ENCODE measurements at regions not wholly inside any gene's neighbourhood (a gene's known extent, or its start where the extent isn't known, plus 50 kb on each side); places are given as distances from the start of the nearest gene placed in this dataset.

GRCh38 chr1:63190171-63190570, 132.2 kb upstream of the FOXD3 start:
- Histone ChIP-seq H3K9ac (ENCODE audit: low read length) (no peak overlapping the region), H3K36me3 (ENCODE audit: control insufficient read depth, insufficient read depth, low read length) (no peaks in the 10 kb centered on the region), H3K27me3 (ENCODE audit: control insufficient read depth, insufficient read depth, low read length) (no peaks in the 10 kb centered on the region), H3K4me1 (ENCODE audit: control insufficient read depth, insufficient read depth, low read length) (no peaks in the 10 kb centered on the region), H3K4me3 (ENCODE audit: low read length) (no peak overlapping the region), H3K27ac (ENCODE audit: low read depth, low read length) (no peak overlapping the region)

- no peaks in the 10 kb centered on the region for H3K4me1 ChIP-seq (ENCODE audit: control insufficient read depth, insufficient read depth, low read length)
- no peak overlapping the region for H3K27ac ChIP-seq (ENCODE audit: low read depth, low read length)
- H3K27me3 ChIP-seq (ENCODE audit: control insufficient read depth, insufficient read depth, low read length), result no peaks in the 10 kb centered on the region
These were observed 123.4 kb upstream of the FOXD3 start for GRCh38 chr1:63198871-63199394.

DNA sequence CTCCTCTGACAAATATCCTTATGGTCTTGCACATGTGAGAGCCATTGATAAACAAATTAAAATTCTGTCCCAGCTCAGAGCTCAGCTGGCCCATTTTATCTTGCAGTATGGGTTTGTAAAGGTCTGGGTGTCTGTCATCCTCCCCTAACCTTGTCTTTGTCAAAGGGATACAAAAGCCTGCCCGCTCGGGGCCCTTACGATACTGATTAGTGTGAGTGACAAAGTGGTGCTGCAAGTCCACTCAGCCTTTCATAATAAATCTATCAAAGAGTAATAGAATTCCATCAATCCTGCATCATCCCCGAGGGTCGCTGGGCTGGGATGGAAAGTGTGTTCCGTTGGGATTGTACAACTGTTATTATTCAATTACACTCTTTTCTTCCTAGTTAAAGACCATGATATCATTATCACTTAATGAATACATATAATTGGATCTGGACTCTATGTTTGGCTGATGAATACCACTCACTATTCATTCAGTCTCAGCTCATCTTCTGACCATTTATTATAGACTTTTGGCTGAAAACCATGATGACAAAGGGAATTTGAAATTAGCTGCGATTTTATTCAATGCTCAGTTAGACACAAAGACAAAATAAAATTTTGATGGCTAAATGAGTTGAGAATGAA, 122.5 kb upstream of the FOXD3 start:
- no peak overlapping the region for H3K27ac ChIP-seq (ENCODE audit: low read depth, low read length)
- H3K27me3 ChIP-seq (ENCODE audit: control insufficient read depth, insufficient read depth, low read length), result no peaks in the 10 kb centered on the region
- H3K4me3 ChIP-seq (ENCODE audit: low read length), result no peak overlapping the region

More at GRCh38 chr1:63198871-63199394, 123.4 kb upstream of the FOXD3 start:
- no peak overlapping the region for H3K4me3 ChIP-seq (ENCODE audit: low read length)
- no peaks in the 10 kb centered on the region for H3K36me3 ChIP-seq (ENCODE audit: control insufficient read depth, insufficient read depth, low read length)
- no peak overlapping the region for H3K9ac ChIP-seq (ENCODE audit: low read length)

DNA sequence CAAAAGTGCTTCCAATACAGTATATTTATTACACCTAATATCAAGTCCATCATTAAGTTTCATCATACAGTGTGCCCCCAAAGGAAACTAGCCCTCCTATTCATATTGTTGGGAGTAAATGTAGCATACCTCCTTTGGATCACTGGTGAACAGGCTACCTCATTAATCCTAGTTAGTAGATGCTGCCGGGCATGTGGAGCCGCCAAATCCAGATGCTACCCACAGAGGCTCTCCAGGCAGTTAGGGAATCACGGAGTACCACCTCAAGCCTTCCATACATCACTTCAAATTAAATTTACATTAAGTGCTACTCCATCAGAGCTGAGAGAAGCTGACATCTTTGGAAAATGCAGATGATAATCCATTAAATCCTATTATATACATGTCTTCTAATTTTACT, 121.7 kb upstream of the FOXD3 start:
- Histone ChIP-seq H3K4me1 (ENCODE audit: control insufficient read depth, insufficient read depth, low read length) (no peaks in the 10 kb centered on the region), H3K27ac (ENCODE audit: low read depth, low read length) (no peak overlapping the region), H3K36me3 (ENCODE audit: control insufficient read depth, insufficient read depth, low read length) (no peaks in the 10 kb centered on the region), H3K4me3 (ENCODE audit: low read length) (no peak overlapping the region), H3K9ac (ENCODE audit: low read length) (no peak overlapping the region), H3K27me3 (ENCODE audit: control insufficient read depth, insufficient read depth, low read length) (no peaks in the 10 kb centered on the region)

More for the DNA sequence above, 122.5 kb upstream of the FOXD3 start:
- Histone ChIP-seq H3K4me1 (ENCODE audit: control insufficient read depth, insufficient read depth, low read length) (no peaks in the 10 kb centered on the region), H3K9ac (ENCODE audit: low read length) (no peak overlapping the region), H3K36me3 (ENCODE audit: control insufficient read depth, insufficient read depth, low read length) (no peaks in the 10 kb centered on the region)

DNA sequence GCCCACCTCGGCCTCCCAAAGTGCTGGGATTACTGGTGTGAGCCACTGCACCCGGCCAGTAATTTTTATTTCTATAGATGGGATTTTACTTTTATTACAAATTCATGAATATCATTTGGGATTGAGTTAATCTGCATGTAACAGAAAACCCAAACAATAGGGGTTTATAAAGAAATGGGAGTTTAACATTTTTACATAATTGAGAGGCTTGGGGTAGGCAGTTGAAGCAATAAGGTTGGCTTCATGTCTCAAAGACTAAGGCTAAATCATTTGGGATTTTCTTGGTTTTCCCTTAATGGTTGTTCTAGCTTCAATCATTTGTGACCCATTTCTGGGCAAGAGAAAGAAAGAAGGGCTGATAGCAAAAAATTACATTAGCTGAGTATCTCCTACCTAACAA, 118.7 kb upstream of the FOXD3 start:
- Histone ChIP-seq H3K9ac (ENCODE audit: low read length) (no peak overlapping the region), H3K36me3 (ENCODE audit: control insufficient read depth, insufficient read depth, low read length) (no peaks in the 10 kb centered on the region), H3K27ac (ENCODE audit: low read depth, low read length) (no peak overlapping the region), H3K4me3 (ENCODE audit: low read length) (no peak overlapping the region), H3K27me3 (ENCODE audit: control insufficient read depth, insufficient read depth, low read length) (no peaks in the 10 kb centered on the region), H3K4me1 (ENCODE audit: control insufficient read depth, insufficient read depth, low read length) (no peaks in the 10 kb centered on the region)

- Histone ChIP-seq H3K27me3 (ENCODE audit: control insufficient read depth, insufficient read depth, low read length) (no peaks in the 10 kb centered on the region), H3K4me1 (ENCODE audit: control insufficient read depth, insufficient read depth, low read length) (no peaks in the 10 kb centered on the region), H3K4me3 (ENCODE audit: low read length) (no peak overlapping the region), H3K36me3 (ENCODE audit: control insufficient read depth, insufficient read depth, low read length) (no peaks in the 10 kb centered on the region), H3K27ac (ENCODE audit: low read depth, low read length) (no peak overlapping the region), H3K9ac (ENCODE audit: low read length) (no peak overlapping the region)
These were observed 116.6 kb upstream of the FOXD3 start for GRCh38 chr1:63205776-63206175.

DNA sequence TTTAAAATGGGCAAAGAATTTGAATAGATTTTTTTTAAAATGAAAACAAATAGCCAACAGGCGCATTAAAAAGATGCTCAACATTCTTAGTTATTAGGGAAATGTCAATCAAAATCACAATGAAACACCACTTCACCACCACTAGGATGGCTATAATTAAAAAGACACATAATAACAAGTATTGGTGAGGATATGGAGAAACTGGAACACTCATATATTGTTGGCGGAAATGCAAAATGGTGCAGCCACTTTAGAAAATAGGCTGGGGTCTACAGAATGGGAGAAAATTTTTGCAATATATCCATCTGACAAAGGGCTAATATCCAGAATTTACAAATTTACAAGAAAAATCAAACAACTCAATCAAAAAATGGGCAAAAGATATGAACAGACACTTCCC, 107.8 kb upstream of the FOXD3 start:
- Histone ChIP-seq H3K9ac (ENCODE audit: low read length) (no peak overlapping the region), H3K4me1 (ENCODE audit: control insufficient read depth, insufficient read depth, low read length) (no peaks in the 10 kb centered on the region), H3K4me3 (ENCODE audit: low read length) (no peak overlapping the region), H3K36me3 (ENCODE audit: control insufficient read depth, insufficient read depth, low read length) (no peaks in the 10 kb centered on the region), H3K27me3 (ENCODE audit: control insufficient read depth, insufficient read depth, low read length) (no peaks in the 10 kb centered on the region), H3K27ac (ENCODE audit: low read depth, low read length) (no peak overlapping the region)

DNA sequence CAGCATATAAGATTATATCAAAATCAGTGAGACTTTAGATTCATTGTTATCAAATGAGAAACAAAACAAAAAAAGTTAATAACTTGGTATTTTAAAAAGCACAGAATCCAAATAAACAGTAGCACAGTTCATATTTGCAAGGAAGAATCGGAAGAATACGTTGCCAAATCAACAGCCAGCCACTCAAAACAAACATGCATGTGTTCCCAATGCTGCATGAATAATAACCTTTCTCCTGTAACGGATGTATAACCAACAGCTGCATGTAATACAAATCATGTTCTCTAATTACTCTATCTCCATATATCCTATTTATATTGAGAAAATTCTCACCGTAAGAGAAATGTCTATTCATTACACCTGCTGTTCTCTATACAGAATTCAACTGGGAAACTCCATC, 98.9 kb upstream of the FOXD3 start:
- H3K36me3 ChIP-seq (ENCODE audit: control insufficient read depth, insufficient read depth, low read length), result no peaks in the 10 kb centered on the region
- H3K4me1 ChIP-seq (ENCODE audit: control insufficient read depth, insufficient read depth, low read length), result no peaks in the 10 kb centered on the region

DNA sequence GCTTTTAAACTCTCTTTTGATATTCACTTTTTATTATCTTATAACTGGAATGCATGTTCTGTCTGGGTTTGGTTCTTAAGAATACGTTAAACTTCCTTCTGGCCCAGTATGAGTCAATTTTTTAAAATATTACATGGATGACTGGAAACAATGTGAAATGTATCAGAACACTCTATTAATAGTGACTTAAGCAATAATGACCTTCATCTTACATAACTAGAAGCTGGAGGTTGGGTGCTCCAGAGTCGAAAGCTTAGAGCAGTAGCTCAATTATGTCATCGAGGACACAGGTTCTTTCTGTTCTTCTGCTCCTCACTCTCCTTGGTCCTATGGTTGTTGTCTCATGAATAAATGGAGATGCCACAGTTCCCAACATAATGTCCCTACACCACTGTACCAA, 91.6 kb upstream of the FOXD3 start:
- Histone ChIP-seq H3K9ac (ENCODE audit: low read length) (no peak overlapping the region), H3K36me3 (ENCODE audit: control insufficient read depth, insufficient read depth, low read length) (no peaks in the 10 kb centered on the region), H3K27ac (ENCODE audit: low read depth, low read length) (no peak overlapping the region), H3K27me3 (ENCODE audit: control insufficient read depth, insufficient read depth, low read length) (no peaks in the 10 kb centered on the region), H3K4me1 (ENCODE audit: control insufficient read depth, insufficient read depth, low read length) (no peaks in the 10 kb centered on the region), H3K4me3 (ENCODE audit: low read length) (no peak overlapping the region)

More for the DNA sequence above, 98.9 kb upstream of the FOXD3 start:
- H3K9ac ChIP-seq (ENCODE audit: low read length), result no peak overlapping the region
- H3K4me3 ChIP-seq (ENCODE audit: low read length), result no peak overlapping the region
- no peak overlapping the region for H3K27ac ChIP-seq (ENCODE audit: low read depth, low read length)
- no peaks in the 10 kb centered on the region for H3K27me3 ChIP-seq (ENCODE audit: control insufficient read depth, insufficient read depth, low read length)

- Histone ChIP-seq H3K27ac (ENCODE audit: low read depth, low read length) (no peak overlapping the region), H3K36me3 (ENCODE audit: control insufficient read depth, insufficient read depth, low read length) (no peaks in the 10 kb centered on the region), H3K4me1 (ENCODE audit: control insufficient read depth, insufficient read depth, low read length) (no peaks in the 10 kb centered on the region), H3K27me3 (ENCODE audit: control insufficient read depth, insufficient read depth, low read length) (no peaks in the 10 kb centered on the region), H3K9ac (ENCODE audit: low read length) (no peak overlapping the region), H3K4me3 (ENCODE audit: low read length) (no peak overlapping the region)
These were observed 83.6 kb upstream of the FOXD3 start for GRCh38 chr1:63238721-63239120.

- no peak overlapping the region for H3K9ac ChIP-seq (ENCODE audit: low read length)
- H3K4me1 ChIP-seq (ENCODE audit: control insufficient read depth, insufficient read depth, low read length), result no peaks in the 10 kb centered on the region
- no peaks in the 10 kb centered on the region for H3K36me3 ChIP-seq (ENCODE audit: control insufficient read depth, insufficient read depth, low read length)
- H3K4me3 ChIP-seq (ENCODE audit: low read length), result no peak overlapping the region
- no peaks in the 10 kb centered on the region for H3K27me3 ChIP-seq (ENCODE audit: control insufficient read depth, insufficient read depth, low read length)
- no peak overlapping the region for H3K27ac ChIP-seq (ENCODE audit: low read depth, low read length)
These were observed 77.2 kb upstream of the FOXD3 start for GRCh38 chr1:63245186-63245585.

DNA sequence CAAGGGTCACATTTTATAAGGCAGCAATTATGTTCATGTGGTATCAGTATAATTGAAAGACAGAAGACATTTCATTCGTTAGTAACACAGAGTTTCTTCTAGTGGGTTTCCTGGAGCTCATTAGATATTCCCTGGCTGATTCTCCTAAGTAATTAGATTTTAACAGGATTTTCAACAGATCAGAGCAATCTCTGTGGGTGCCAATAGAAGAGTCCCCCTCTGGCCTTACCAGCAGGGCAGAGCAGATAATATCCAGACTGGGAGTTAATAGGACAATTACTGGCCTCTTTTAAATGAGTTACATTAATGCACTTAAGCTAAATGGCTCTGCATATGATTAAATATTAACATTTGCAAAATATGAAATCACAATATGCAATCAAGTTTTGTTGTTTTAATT, 74.2 kb upstream of the FOXD3 start:
- Histone ChIP-seq H3K4me1 (ENCODE audit: control insufficient read depth, insufficient read depth, low read length) (no peaks in the 10 kb centered on the region), H3K27me3 (ENCODE audit: control insufficient read depth, insufficient read depth, low read length) (no peaks in the 10 kb centered on the region), H3K9ac (ENCODE audit: low read length) (no peak overlapping the region), H3K27ac (ENCODE audit: low read depth, low read length) (no peak overlapping the region), H3K4me3 (ENCODE audit: low read length) (no peak overlapping the region), H3K36me3 (ENCODE audit: control insufficient read depth, insufficient read depth, low read length) (no peaks in the 10 kb centered on the region)

DNA sequence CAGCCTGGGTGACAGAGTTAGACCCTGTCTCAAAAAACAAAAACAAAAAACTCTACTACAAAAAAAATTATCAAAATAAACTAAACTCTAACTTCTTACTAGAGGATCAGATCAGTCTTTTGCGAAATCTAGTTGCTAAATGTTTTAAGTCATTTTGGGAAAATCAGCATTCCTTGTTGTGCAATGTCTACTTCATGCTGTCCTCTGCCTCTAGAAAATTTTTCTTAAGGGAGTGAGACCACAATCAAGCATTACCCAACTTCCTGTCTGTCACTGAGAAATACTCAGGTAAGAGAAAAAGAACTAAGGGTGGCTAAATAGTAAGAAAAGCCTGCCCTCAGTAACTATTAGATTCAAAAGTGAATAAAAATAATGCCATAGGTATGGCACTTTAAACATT, 67.2 kb upstream of the FOXD3 start:
- H3K4me3 ChIP-seq (ENCODE audit: low read length), result no peak overlapping the region

More for the DNA sequence above, 67.2 kb upstream of the FOXD3 start:
- Histone ChIP-seq H3K36me3 (ENCODE audit: control insufficient read depth, insufficient read depth, low read length) (no peaks in the 10 kb centered on the region), H3K27me3 (ENCODE audit: control insufficient read depth, insufficient read depth, low read length) (no peaks in the 10 kb centered on the region), H3K27ac (ENCODE audit: low read depth, low read length) (no peak overlapping the region), H3K4me1 (ENCODE audit: control insufficient read depth, insufficient read depth, low read length) (no peaks in the 10 kb centered on the region), H3K9ac (ENCODE audit: low read length) (no peak overlapping the region)

All from rectal smooth muscle tissue (tissue), 1 donor.